HUES6 (cell line): ENCODE measurements at regions not wholly inside any gene's neighbourhood (a gene's known extent, or its start where the extent isn't known, plus 50 kb on each side); places are given as distances from the start of the nearest gene placed in this dataset.
A peak's percentile ranks its signal among the peaks of the same experiment; 100 is the strongest.

Experiments
- H3K27ac ChIP-seq: 2 replicates; pipeline ENCODE4 v1.7.0; 2013; ENCODE audit warnings: low read depth, mild to moderate bottlenecking, low read length, inconsistent platforms
- H3K27me3 ChIP-seq: 2 replicates; pipeline ENCODE4 v1.6.1; 2013; ENCODE audit warnings: low read length; ENCODE audit not compliant: control insufficient read depth, insufficient read depth
- H3K36me3 ChIP-seq: 2 replicates; pipeline ENCODE4 v1.6.1; 2013; ENCODE audit warnings: low read length; ENCODE audit not compliant: control insufficient read depth, insufficient read depth
- H3K4me1 ChIP-seq: 2 replicates; pipeline ENCODE4 v1.6.1; 2013; ENCODE audit warnings: low read length; ENCODE audit not compliant: control insufficient read depth, insufficient read depth
- H3K4me3 ChIP-seq: 2 replicates; pipeline ENCODE4 v1.5.1; 2013; ENCODE audit warnings: low read depth, low read length
- H3K9ac ChIP-seq: one replicate; pipeline ENCODE4 v1.6.1; 2013; ENCODE audit warnings: mild to moderate bottlenecking, low read length
- H3K9me3 ChIP-seq: 2 replicates; pipeline ENCODE4 v1.6.1; 2013; ENCODE audit warnings: low read depth, low read length; ENCODE audit not compliant: control insufficient read depth, insufficient read depth

- Histone ChIP-seq H3K4me3 (no peak overlapping the region), H3K4me1 (peaks cover 22% of the 10 kb centered on the region), H3K27me3 (peaks cover 7% of the 10 kb centered on the region; the same call in 1 of the 2 replicates), H3K9me3 (no peaks in the 10 kb centered on the region), H3K36me3 (no peaks in the 10 kb centered on the region), H3K27ac (no peak overlapping the region), H3K9ac (no peak overlapping the region)
Observed at GRCh38 chr17:79204261-79204660, 129.6 kb downstream of the ENGASE start.

- H3K9me3 ChIP-seq = no peaks in the 10 kb centered on the region
- H3K36me3 ChIP-seq = no peaks in the 10 kb centered on the region
- H3K27me3 ChIP-seq = peaks cover 7% of the 10 kb centered on the region; the same call in 1 of the 2 replicates
- no peak overlapping the region for H3K4me3 ChIP-seq
- H3K4me1 ChIP-seq = peaks cover 22% of the 10 kb centered on the region
- H3K27ac ChIP-seq = no peak overlapping the region
- no peak overlapping the region for H3K9ac ChIP-seq
Observed at GRCh38 chr17:79203657-79204056, 129.0 kb downstream of the ENGASE start.

GRCh38 chr17:79203016-79203415, 128.4 kb downstream of the ENGASE start:
- H3K27me3 ChIP-seq = peaks cover 7% of the 10 kb centered on the region; the same call in 1 of the 2 replicates

DNA sequence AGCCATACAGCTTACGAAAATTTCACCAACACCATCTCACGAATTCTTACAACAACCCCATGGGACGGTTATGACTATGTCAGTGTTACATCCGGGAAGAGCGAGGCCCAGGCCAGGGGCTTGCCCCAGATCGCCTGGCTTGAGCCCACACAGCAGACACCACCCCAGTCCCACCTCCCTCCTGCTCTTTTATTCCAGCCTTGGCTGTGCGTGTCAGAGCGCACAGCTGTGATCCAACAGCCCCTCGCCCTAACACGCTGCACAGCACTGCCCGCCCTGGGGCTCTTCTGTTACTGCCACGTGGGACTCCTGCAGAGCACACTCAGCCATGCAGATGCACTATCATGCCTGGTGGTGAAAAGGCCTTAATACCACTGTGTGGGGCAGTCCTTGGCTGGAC, 127.9 kb downstream of the ENGASE start:
- H3K27me3 ChIP-seq = peaks cover 7% of the 10 kb centered on the region; the same call in 1 of the 2 replicates

More at GRCh38 chr17:79203016-79203415, 128.4 kb downstream of the ENGASE start:
- H3K4me1 ChIP-seq = peaks cover 22% of the 10 kb centered on the region
- no peak overlapping the region for H3K9ac ChIP-seq
- no peak overlapping the region for H3K4me3 ChIP-seq
- no peaks in the 10 kb centered on the region for H3K9me3 ChIP-seq
- no peak overlapping the region for H3K27ac ChIP-seq
- no peaks in the 10 kb centered on the region for H3K36me3 ChIP-seq

GRCh38 chr17:79201536-79202227, 127.1 kb downstream of the ENGASE start:
- H3K4me3 ChIP-seq = no peak overlapping the region
- no peak overlapping the region for H3K9ac ChIP-seq
- no peaks in the 10 kb centered on the region for H3K36me3 ChIP-seq
- no peak overlapping the region for H3K27ac ChIP-seq
- no peaks in the 10 kb centered on the region for H3K9me3 ChIP-seq
- H3K4me1 ChIP-seq = peaks cover 22% of the 10 kb centered on the region
- peaks cover 7% of the 10 kb centered on the region; the same call in 1 of the 2 replicates for H3K27me3 ChIP-seq

More for the DNA sequence above, 127.9 kb downstream of the ENGASE start:
- H3K4me3 ChIP-seq = no peak overlapping the region
- H3K27ac ChIP-seq = no peak overlapping the region
- no peak overlapping the region for H3K9ac ChIP-seq
- no peaks in the 10 kb centered on the region for H3K9me3 ChIP-seq
- no peaks in the 10 kb centered on the region for H3K36me3 ChIP-seq
- peaks cover 22% of the 10 kb centered on the region for H3K4me1 ChIP-seq

DNA sequence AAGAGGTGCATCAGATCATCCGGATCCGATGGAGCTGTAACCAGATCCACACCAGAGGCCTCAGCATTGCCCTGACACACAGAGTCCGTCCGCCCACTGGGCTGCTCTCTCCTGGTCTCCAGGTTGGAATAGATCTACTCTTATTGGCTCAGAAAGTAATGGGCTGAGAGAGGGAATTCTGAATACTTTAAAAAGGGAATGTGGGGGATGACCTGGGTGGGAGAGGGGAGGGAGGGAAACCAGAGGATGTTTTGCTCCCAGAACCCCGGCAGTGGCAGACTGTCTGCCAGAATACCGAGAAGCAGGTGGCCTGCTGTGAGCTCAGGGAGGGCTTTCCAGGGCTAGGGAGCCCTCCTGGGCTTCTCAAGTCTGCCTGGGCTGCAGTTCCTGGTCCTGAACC, 126.5 kb downstream of the ENGASE start:
- Histone ChIP-seq H3K9ac (no peak overlapping the region), H3K4me3 (no peak overlapping the region), H3K9me3 (no peaks in the 10 kb centered on the region), H3K36me3 (no peaks in the 10 kb centered on the region), H3K27ac (no peak overlapping the region), H3K27me3 (peaks cover 4% of the 10 kb centered on the region; the same call in 1 of the 2 replicates), H3K4me1 (peaks cover 22% of the 10 kb centered on the region)

DNA sequence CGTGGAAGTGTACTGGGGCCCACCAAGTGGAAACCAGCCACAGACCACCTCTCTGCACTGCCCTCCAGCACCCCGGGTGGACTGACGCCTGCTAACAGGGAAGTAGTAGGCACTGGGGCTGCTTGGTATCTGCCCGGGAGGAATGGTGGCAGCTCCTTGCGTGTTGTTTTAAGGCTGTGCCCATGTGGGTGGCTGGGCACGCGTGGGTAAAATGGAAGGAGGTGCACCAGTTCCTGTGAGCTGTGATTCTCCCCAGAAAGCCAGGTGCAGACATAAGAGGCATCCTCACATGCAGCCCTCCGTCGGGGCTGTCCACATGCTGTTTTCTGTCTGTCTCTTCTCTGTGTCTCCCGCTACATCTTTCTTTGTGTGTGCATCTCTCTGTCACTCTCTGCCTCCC, 122.3 kb downstream of the ENGASE start:
- H3K27ac ChIP-seq = no peak overlapping the region
- H3K4me1 ChIP-seq = peaks cover 32% of the 10 kb centered on the region
- H3K27me3 ChIP-seq = peaks cover 5% of the 10 kb centered on the region; the same call in 1 of the 2 replicates
- H3K36me3 ChIP-seq = no peaks in the 10 kb centered on the region
- no peaks in the 10 kb centered on the region for H3K9me3 ChIP-seq
- H3K4me3 ChIP-seq = no peak overlapping the region
- H3K9ac ChIP-seq = no peak overlapping the region

DNA sequence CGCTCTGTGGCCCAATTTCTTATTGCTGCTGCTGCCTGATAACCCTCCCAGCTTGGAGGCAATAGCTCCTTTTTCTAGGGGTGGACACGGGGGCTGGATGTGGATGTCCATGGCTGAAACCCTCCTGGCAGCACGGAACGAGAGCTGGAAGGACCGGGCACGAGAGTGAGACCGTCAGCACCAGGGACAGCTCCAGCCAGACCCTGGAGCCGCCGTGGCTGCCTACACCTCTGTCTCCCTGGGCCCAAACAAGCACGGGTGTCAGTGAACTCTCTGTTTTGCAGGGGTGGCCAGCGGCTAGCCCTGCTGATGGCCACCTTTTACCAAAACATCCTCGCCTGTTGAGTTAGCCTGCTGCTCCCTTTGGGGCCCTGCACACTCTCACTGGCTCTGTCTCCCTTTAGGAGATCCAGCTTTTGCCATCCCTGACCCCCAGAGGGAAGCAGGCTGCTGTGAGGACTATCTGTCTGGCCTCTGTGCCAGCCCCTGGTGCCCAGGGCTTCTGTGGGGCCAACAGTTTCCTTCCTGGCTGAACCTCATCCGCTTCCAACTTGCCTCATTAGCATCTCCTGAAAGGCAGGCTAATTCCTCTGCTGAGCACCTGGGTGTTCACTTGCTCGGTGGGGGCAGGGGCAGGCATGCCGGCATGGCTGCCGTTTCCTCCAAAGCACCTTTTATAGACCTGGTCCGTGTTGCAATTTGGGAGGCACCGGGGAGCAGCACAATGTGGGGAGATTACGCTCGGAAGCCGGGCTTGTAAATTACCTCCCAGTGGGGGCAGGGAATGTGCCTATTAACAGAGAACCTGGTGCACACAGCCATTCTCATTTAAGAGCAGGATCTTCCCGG, 118.1 kb downstream of the ENGASE start:
- Histone ChIP-seq H3K9ac (no peak overlapping the region), H3K4me3 (peak overlapping the region; percentile 35), H3K4me1 (peaks cover 25% of the 10 kb centered on the region), H3K27me3 (peaks cover 21% of the 10 kb centered on the region; the same call in 1 of the 2 replicates), H3K9me3 (no peaks in the 10 kb centered on the region), H3K27ac (peak overlapping the region; percentile 5; the same call in 1 of the 2 replicates), H3K36me3 (no peaks in the 10 kb centered on the region)

DNA sequence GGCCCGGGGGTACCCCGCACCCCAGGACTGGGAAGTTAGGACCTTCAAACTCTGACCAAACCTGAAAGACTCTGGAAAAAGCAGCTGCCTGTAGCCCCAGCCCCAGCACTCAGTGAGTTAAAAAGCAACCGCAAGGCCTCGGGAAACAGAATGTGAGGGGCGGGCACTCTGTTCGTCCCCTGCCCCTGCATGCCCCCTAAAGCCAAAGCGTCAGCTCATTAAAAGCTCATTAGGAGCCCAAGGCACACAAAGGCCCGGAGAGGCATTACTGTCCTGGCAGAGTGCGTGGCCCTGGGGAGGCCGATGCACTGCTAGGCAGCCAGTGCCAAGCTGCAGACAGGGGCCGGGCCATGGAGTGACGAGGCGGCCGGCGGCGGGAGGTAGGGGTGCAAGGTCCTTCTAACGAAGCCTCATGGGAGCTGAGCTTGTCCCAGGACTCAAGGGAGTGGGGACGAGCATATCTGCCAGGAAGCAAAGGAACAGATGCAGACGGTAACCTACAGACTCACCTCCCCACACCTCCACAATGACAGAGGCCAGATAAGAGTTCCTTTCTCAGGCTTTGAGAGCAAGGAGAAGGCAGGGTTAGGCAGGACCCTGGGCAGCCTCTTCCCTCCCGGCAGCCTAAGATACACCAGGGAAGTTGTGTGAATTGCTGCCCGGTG, 116.8 kb downstream of the ENGASE start:
- no peak overlapping the region for H3K27ac ChIP-seq
- H3K4me3 ChIP-seq = no peak overlapping the region
- no peak overlapping the region for H3K9ac ChIP-seq
- H3K36me3 ChIP-seq = no peaks in the 10 kb centered on the region
- H3K9me3 ChIP-seq = no peaks in the 10 kb centered on the region
- H3K4me1 ChIP-seq = peaks cover 25% of the 10 kb centered on the region
- H3K27me3 ChIP-seq = peaks cover 28% of the 10 kb centered on the region; the same call in 1 of the 2 replicates

GRCh38 chr17:79189305-79189704, 114.7 kb downstream of the ENGASE start:
- Histone ChIP-seq H3K9me3 (no peaks in the 10 kb centered on the region), H3K4me1 (peaks cover 27% of the 10 kb centered on the region), H3K27me3 (peaks cover 48% of the 10 kb centered on the region), H3K36me3 (no peaks in the 10 kb centered on the region), H3K27ac (no peak overlapping the region), H3K9ac (no peak overlapping the region), H3K4me3 (no peak overlapping the region)
